ENCODE measurements at regions not wholly inside any gene's neighbourhood (a gene's known extent, or its start where the extent isn't known, plus 50 kb on each side); places are given as distances from the start of the nearest gene placed in this dataset.
"Not testable (repeated sequence)": the region's sequence is repeated elsewhere in the genome, so short reads cannot be mapped to it uniquely, and the experiment has no call there.

- Mint-ChIP-seq H3K9me3 (peaks cover 0 to 6% of the 10 kb centered on the region in 2 donors), H3K4me1 (ENCODE audit: low read depth in 2 of 2) (no peaks in the 10 kb centered on the region), H3K27ac (no peak overlapping the region), H3K4me3 (no peak overlapping the region), H3K36me3 (ENCODE audit: insufficient read depth) (no peaks in the 10 kb centered on the region), H3K27me3 (peaks cover 0 to 10% of the 10 kb centered on the region in 2 donors)
- no peak for DNase-seq
- no peak for ATAC-seq (replicated peaks)
Measured at GRCh38 chr18:10140461-10141282, 226.9 kb downstream of the VAPA start.

- Mint-ChIP-seq H3K9me3 (peaks cover 0 to 6% of the 10 kb centered on the region in 2 donors), H3K27ac (no peak overlapping the region), H3K27me3 (peaks cover 0 to 10% of the 10 kb centered on the region in 2 donors), H3K4me3 (no peak overlapping the region), H3K4me1 (ENCODE audit: low read depth in 2 of 2) (no peaks in the 10 kb centered on the region), H3K36me3 (ENCODE audit: insufficient read depth) (no peaks in the 10 kb centered on the region)
- no peak for ATAC-seq (replicated peaks)
- DNase-seq = no peak
Measured at GRCh38 chr18:10141559-10141958, 227.7 kb downstream of the VAPA start.

GRCh38 chr18:10142056-10142455 is 228.2 kb downstream of the VAPA start:
- H3K4me1 Mint-ChIP-seq (ENCODE audit: low read depth in 2 of 2) = no peaks in the 10 kb centered on the region
- DNase-seq (no peak), ATAC-seq (replicated peaks) (no peak)
- peaks cover 0 to 10% of the 10 kb centered on the region in 2 donors for H3K27me3 Mint-ChIP-seq
- no peak overlapping the region for H3K27ac Mint-ChIP-seq
- no peak overlapping the region for H3K4me3 Mint-ChIP-seq
- peaks cover 0 to 6% of the 10 kb centered on the region in 2 donors for H3K9me3 Mint-ChIP-seq
- no peaks in the 10 kb centered on the region for H3K36me3 Mint-ChIP-seq (ENCODE audit: insufficient read depth)

GRCh38 chr18:10142496-10143160 is 228.8 kb downstream of the VAPA start:
- Mint-ChIP-seq H3K27ac (no peak overlapping the region), H3K4me1 (ENCODE audit: low read depth in 2 of 2) (no peaks in the 10 kb centered on the region), H3K36me3 (ENCODE audit: insufficient read depth) (no peaks in the 10 kb centered on the region), H3K9me3 (no peaks in the 10 kb centered on the region), H3K27me3 (peaks cover 0 to 10% of the 10 kb centered on the region in 2 donors), H3K4me3 (no peak overlapping the region)
- ATAC-seq (replicated peaks) = no peak
- no peak for DNase-seq

GRCh38 chr18:10143596-10143995 is 229.8 kb downstream of the VAPA start:
- H3K4me3 Mint-ChIP-seq = no peak overlapping the region
- no peak overlapping the region for H3K27ac Mint-ChIP-seq
- ATAC-seq (replicated peaks) = no peak
- H3K9me3 Mint-ChIP-seq = no peaks in the 10 kb centered on the region
- H3K27me3 Mint-ChIP-seq = peaks cover 0 to 10% of the 10 kb centered on the region in 2 donors
- H3K4me1 Mint-ChIP-seq (ENCODE audit: low read depth in 2 of 2) = no peaks in the 10 kb centered on the region
- DNase-seq = no peak
- H3K36me3 Mint-ChIP-seq (ENCODE audit: insufficient read depth) = no peaks in the 10 kb centered on the region

GRCh38 chr18:10145546-10145945 is 231.7 kb downstream of the VAPA start:
- no peak overlapping the region for H3K27ac Mint-ChIP-seq
- peaks cover 0 to 7% of the 10 kb centered on the region in 2 donors for H3K9me3 Mint-ChIP-seq
- DNase-seq (no peak), ATAC-seq (replicated peaks) (no peak)
- H3K4me3 Mint-ChIP-seq = no peak overlapping the region
- H3K4me1 Mint-ChIP-seq (ENCODE audit: low read depth in 2 of 2) = no peaks in the 10 kb centered on the region
- no peaks in the 10 kb centered on the region for H3K27me3 Mint-ChIP-seq
- no peaks in the 10 kb centered on the region for H3K36me3 Mint-ChIP-seq (ENCODE audit: insufficient read depth)

GRCh38 chr18:10147226-10147625 is 233.4 kb downstream of the VAPA start:
- no peak for ATAC-seq (replicated peaks)
- no peak for DNase-seq
- Mint-ChIP-seq H3K4me1 (ENCODE audit: low read depth in 2 of 2) (no peaks in the 10 kb centered on the region), H3K27ac (no peak overlapping the region), H3K4me3 (no peak overlapping the region), H3K27me3 (no peaks in the 10 kb centered on the region), H3K36me3 (ENCODE audit: insufficient read depth) (no peaks in the 10 kb centered on the region), H3K9me3 (peaks cover 0 to 7% of the 10 kb centered on the region in 2 donors)

- Mint-ChIP-seq H3K36me3 (ENCODE audit: insufficient read depth) (no peaks in the 10 kb centered on the region), H3K27me3 (no peaks in the 10 kb centered on the region), H3K9me3 (peaks cover 0 to 7% of the 10 kb centered on the region in 2 donors), H3K27ac (no peak overlapping the region), H3K4me1 (ENCODE audit: low read depth in 2 of 2) (no peaks in the 10 kb centered on the region), H3K4me3 (no peak overlapping the region)
- DNase-seq (no peak), ATAC-seq (replicated peaks) (no peak)
Measured at GRCh38 chr18:10147752-10148151, 233.9 kb downstream of the VAPA start.

- peaks cover 0 to 7% of the 10 kb centered on the region in 2 donors for H3K9me3 Mint-ChIP-seq
- H3K27me3 Mint-ChIP-seq = no peaks in the 10 kb centered on the region
- H3K36me3 Mint-ChIP-seq (ENCODE audit: insufficient read depth) = no peaks in the 10 kb centered on the region
- no peak overlapping the region for H3K27ac Mint-ChIP-seq
- DNase-seq (no peak), ATAC-seq (replicated peaks) (no peak)
- no peaks in the 10 kb centered on the region for H3K4me1 Mint-ChIP-seq (ENCODE audit: low read depth in 2 of 2)
- no peak overlapping the region for H3K4me3 Mint-ChIP-seq
Measured at GRCh38 chr18:10148189-10148929, 234.5 kb downstream of the VAPA start.

GRCh38 chr18:10149768-10150556 is 236.1 kb downstream of the VAPA start:
- H3K9me3 Mint-ChIP-seq = peaks cover 2 to 7% of the 10 kb centered on the region in 2 donors
- no peaks in the 10 kb centered on the region for H3K36me3 Mint-ChIP-seq (ENCODE audit: insufficient read depth)
- H3K27me3 Mint-ChIP-seq = no peaks in the 10 kb centered on the region
- no peak for DNase-seq
- no peak for ATAC-seq (replicated peaks)
- H3K27ac Mint-ChIP-seq = no peak overlapping the region
- H3K4me3 Mint-ChIP-seq = no peak overlapping the region
- no peaks in the 10 kb centered on the region for H3K4me1 Mint-ChIP-seq (ENCODE audit: low read depth in 2 of 2)

- not testable (repeated sequence) for H3K9me3 Mint-ChIP-seq; H3K36me3 Mint-ChIP-seq (ENCODE audit: insufficient read depth); H3K27me3 Mint-ChIP-seq; H3K4me1 Mint-ChIP-seq (ENCODE audit: low read depth in 2 of 2); H3K27ac Mint-ChIP-seq; H3K4me3 Mint-ChIP-seq; ATAC-seq (replicated peaks); DNase-seq
Measured at GRCh38 chr18:10150576-10150975, 236.8 kb downstream of the VAPA start.

GRCh38 chr18:10152475-10152874 is 238.7 kb downstream of the VAPA start:
- H3K36me3 Mint-ChIP-seq (ENCODE audit: insufficient read depth) = no peaks in the 10 kb centered on the region
- H3K27ac Mint-ChIP-seq = no peak overlapping the region
- H3K9me3 Mint-ChIP-seq = peaks cover 2 to 7% of the 10 kb centered on the region in 2 donors
- no peak overlapping the region for H3K4me3 Mint-ChIP-seq
- H3K4me1 Mint-ChIP-seq (ENCODE audit: low read depth in 2 of 2) = no peaks in the 10 kb centered on the region
- H3K27me3 Mint-ChIP-seq = no peaks in the 10 kb centered on the region
- ATAC-seq (replicated peaks) = no peak
- no peak for DNase-seq
